Activated T-cell treated with anti-CD3 and anti-CD28 coated beads, Interleukin-2, amount 50 U/mL, for 48 hours (primary cell): ENCODE measurements at regions not wholly inside any gene's neighbourhood (a gene's known extent, or its start where the extent isn't known, plus 50 kb on each side); places are given as distances from the start of the nearest gene placed in this dataset.
A peak's percentile ranks its signal among the peaks of the same experiment; 100 is the strongest.
"Not testable (repeated sequence)": the region's sequence is repeated elsewhere in the genome, so short reads cannot be mapped to it uniquely, and the experiment has no call there.

ENCODE experiments used
- DNase-seq, 2 experiments: peaks; one replicate each; pipeline ENCODE4 v3.0.0-alpha.2; 2020

DNA sequence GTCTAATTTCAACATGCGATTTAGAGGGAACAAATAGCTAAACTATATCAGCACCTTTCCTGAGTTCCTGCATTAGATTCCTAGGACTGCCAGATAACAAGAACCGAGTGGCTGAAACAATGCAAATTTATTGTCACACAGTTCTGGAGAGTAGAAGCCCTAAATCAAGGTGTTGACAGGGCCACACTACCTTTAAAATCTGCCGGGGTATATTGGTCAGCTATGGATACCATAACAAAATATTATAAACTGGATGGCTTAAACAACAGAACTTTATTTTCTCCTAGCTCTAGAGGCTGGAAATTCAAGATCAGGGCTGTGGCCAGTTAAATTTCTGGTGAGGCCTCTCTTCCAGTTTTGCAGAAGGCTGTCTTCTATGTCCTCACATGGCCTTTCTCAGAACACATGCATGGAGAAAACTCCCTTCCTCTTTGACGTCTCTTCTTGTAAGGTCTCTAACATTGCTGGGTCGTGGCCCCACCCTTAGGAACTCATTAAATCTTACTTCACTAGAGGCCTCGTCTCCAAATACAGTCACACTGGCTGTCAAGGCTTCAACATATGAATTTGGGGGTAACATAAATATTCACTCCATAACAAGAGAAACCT lies 144.3 kb downstream of the FCRL5 start:
- DNase-seq = no peak

DNA sequence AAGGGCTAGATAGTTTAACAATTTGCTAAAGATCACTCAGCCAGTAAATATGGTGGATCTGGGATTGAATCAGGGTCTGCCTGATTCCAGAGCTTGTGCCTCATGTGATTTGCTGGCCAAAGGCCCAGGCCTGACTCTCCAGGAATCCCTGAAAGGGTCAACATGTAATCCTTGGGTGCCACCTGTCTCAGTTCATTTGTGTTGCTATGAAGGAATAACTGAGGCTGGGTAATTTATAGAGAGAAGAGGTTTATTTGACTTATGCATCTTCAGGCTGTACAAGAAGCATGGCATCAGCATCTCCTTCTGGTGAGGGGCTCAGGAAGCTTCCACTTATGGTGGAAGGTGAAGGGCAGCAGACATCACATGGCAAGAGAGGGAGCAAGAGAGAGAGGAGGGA lies 144.9 kb downstream of the FCRL5 start:
- DNase-seq = no peak

DNA sequence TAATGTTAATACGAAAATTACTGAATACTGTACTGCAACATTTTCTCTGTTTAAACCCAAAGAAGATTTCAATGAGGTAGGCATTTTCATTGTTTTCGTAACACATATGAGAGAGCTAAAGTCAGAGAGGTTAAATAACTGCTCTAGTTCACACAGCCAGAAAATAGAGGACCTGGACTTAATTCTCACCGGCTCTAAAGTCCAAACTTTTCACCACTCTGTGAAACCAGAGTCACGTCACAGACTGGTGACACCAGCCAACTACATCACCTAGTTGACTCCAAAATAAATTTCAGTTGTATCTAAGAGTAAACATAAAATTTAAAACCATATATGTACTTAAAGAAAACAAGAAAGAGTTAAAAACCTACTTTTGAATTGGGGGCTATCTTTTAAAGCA lies 146.7 kb downstream of the FCRL5 start:
- DNase-seq = no peak

DNA sequence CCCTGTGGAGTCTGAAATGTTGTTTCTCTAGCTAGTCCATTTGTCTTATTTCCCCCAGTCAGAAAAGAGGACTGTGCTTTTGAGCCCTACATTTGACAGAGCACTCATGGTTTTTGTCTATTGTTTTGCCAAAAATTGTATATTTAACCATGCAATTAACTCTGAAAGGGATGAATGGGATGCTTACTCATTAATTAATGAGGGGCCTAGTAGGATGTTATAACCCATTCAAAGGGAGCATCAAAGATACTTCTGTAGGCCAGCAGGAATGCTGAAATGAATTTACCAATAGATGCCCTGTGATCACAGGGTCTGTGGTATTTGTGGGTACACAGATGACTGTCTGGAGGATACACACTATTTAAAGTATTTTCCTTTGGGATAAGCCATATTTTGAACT lies 147.7 kb downstream of the FCRL5 start:
- DNase-seq = no peak

DNA sequence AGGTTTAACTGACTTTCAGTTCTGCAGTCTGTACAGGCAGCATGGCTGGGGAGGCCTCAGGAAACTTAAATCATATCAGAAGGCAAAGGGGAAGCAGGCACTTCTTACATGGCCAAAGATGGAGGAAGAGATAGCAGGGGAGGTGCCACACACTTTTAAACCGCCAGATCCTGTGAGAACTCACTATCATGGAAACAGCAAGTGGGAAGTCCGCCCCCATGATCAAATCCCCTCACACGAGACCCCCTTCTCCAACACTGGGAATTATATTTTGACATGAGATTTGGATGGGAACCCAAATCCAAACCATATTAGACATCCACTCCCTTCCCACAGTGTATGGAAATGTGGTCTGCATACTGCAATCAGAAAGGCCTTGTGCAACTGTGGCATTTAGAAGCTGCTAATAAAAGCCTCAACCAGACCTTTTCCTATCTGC lies 148.2 kb downstream of the FCRL5 start:
- no peak for DNase-seq

DNA sequence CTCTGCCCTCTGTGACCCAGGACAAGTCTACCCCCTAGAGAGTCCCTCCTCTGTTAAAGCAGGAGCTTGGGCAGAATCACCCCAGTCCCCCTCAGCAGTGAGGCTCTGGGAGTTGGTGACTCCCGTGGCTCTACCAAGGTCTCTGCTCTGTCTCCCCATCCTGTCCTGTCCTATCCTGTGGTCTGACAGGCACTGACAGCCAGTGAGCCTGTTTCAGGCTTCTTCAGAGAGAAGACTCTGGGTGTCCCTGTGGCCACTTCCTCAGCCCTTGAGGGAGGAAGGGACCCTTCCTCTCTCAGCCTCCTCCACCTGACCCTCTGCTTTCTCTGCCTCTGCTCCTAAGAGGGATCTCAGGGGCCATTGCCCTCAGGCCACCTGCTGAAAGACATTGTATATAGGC lies 148.7 kb downstream of the FCRL5 start:
- no peak for DNase-seq

DNA sequence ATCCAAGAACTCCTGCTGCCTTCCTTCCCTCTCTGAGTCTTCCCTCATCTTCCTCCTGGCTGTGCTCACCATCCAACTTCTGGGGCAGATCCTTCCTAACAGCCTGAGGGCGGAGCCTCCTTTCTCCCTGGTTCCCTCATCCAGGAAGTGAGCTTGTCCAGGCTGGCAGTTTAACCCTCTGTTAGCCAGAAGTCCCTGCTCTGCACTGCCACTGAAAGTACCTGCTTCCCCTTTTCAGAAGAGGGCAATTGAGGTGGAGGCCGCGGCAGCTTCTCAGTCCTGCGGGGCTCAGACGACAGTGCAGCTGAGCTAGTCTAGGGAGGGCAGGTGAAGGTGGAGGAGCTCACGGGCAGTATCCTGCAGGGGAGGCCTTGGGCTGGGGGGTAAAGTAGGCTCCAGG lies 149.1 kb downstream of the FCRL5 start:
- no peak for DNase-seq

DNA sequence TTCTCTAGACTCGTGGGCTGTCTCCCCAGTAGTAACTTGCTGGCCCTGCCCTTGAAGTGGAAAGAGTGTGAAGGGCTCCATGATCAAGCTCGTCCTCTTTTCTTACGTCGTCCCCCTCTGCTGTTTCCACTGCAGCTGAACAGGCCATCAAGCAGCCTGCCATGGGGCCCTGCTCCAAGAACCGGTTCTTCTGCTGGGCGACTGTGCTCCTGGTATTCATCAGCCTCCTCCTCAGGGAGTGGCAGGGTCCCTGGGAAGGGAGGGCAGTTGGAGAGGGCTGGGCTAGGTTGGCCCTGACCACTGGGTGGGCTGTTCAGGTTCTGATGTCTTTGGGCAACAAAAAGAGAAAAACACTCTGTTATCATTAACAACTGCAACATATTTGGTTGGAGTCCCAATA lies 151.5 kb downstream of the FCRL5 start:
- no peak for DNase-seq

DNA sequence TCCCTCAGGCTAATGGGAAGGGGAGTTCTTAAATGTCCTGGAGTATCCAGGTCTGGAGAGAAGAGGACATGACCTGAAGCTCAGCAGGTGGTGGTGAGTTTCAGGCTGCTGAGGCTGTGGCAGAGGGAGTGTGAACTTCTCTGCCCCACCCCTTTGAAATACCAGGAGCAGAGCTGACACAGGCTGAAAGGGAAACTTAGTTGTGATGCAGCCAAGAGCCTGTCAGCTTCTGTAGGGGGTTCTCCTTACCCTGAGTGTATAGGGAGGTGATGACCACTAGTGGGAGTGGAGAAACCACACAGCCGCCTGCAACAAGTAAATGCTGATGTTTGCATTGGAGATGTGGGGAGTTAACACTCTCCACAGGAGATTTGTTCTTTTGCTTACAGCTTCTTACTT lies 152.3 kb downstream of the FCRL5 start:
- DNase-seq = peak in 1 of 2 experiments; percentile 21

DNA sequence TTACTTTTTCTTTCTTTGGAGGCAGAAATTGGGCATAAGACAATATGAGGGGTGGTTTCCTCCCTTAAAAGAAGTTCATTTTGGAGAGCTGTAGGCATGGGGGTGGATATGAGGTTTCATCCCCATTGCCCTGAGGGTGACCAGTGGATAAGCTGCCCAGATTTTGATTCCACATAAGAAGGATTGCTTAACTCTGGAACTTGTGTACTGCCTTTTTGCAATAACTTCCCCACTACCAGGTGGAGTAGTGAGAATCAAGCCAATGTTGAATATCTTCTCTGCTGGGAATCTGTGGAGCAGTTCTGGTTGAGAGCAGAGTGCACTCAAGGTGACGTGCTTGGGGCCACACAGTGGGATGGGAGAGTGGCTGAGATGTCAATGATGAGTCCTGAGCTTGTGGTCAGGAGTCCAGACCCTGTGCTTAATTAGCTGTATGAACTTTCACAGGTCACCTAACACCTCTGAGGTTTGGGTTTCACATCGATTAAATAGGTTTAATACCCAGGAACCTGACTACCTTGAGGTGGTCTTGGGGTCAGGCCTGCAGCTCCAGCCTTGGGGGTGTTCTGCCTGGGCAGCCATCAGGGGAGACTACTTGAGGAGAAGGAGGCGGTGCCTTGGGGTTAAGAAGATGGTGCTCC lies 152.9 kb downstream of the FCRL5 start:
- no peak for DNase-seq

DNA sequence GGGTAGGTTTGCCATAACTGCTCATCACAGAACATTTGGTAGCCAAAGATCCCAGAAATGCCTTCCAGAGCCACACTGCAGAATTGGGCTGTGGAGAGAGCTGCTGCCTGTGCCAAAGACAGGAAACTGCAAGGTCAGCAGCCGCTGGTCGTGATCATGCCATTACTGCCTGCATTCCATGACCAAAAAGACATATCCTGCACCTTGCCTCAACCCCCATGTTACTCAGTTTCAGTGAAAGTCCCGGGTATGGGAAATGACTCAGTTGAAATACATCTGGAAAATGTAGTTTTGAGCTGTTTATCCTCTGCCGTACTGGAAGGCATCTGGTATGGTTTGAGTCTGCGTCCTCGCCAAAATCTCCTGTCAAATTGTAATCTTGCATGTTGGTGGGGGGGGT lies 161.7 kb downstream of the FCRL5 start:
- no peak for DNase-seq

DNA sequence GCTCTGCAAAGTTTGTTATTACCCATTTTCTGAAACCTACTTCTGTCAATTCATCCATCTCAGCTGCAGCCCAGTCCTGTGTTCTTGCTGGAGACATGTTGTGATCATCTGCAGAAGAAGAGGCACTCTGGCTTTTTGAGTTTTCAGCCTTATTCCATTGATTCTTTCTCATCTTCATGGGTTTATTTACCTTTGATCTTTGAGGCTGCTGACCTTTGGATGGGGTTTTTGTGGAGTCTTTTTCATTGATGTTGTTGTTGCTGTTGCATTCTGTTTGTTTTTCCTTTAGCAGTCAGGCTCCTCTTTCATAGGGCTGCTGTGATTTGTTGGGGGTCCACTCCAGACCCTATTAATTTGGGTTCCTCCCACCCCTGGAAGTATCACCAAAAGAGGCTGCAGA lies 164.3 kb downstream of the FCRL5 start:
- DNase-seq = no peak

DNA sequence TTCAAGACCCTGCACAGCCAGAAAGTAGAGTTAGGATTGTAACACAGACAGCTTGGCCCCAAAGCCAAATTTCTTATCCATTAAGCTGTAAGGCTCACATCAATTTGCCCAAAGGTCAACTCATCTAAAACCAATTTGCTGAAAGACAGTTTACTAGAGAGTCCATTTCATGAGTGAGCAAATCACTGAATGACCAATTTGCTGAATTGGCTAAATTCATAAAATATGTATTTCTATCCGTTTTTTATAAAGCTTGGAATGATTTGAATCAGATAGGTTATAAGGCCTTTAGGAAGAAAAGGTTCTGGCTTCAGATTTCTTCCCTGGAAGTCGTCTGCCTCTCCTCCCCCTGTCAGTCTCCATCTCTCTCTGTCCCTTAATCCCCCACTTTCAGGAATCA lies 168.1 kb downstream of the FCRL5 start:
- DNase-seq = no peak

DNA sequence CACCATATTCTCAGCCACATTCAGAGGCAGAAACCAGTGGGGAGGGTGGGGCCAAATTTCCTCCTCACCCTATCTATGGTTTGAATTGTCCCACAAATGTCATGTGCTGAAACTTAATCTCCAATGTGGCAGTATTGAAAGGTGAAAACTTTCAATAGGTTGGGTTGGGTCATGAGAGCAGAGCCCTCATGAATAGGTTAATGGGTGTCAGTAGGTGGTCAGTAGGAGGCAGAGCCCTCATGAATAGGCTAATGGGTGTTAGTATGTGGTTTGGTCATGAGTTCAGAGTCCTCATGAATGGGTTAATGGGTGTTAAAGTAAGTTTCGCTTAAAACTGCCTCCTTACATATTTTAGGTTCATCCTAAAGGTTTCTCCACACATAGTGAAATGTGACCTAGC lies 170.0 kb downstream of the FCRL5 start:
- no peak for DNase-seq

DNA sequence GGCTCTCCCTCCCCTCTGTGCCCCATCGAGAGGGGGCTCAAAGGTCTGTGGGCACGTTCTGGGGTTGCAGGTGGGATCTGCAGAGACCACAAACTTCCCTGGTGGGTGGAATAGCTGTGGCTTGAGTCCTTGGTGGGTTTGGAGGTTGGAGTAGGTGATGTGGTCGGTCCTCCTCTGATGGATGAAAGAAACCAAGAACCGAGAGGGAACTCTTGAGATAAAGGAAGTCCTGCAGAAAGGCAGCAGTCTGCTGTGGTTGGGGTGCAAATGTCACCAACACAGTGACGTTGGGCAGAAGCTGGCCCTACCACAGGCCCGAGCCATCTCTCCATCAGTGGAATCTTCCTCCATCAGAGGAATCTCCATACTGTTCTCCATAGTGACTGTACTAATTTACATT lies 171.8 kb downstream of the FCRL5 start:
- no peak for DNase-seq

DNA sequence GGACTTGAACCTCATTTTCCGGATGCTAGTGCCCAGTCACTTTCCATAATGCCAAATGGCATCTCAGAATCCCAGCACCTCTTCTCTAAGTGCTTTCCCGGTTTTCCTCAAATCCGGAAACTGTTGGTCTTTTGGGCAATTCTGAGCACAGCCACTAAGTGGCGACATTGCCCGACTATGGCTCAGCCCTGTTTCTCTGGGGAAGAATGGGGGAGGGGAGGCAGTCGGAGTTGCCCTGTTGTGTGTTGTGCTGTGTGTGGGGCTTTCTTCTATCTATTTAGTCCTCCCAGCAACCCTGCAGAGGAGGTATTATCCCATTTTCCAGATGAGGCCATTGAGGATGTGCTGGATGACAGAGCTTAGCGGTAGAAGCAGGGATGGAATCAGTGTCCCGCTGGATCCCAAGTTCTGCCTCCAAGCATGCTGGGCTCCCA lies 175.0 kb downstream of the FCRL5 start:
- peak; percentile 48 to 52 for DNase-seq

DNA sequence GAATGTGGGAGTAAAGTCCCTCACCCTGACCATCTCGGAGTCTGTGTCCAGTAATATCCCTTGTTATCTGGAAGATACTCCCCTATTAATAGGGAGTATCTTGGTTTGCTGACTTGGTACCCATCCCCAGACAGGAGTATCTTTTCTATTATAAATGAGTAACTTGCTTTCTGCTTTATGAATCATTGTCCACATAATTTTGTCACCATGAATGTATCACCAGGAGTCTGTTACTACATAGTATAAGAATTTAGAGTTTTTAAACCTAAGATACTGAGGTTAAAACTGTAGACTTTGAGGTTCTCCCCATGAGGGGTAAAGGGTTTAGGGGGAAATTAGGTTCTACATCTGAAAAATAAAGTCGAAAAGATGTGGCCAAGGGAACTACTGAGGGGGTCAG lies 175.6 kb downstream of the FCRL5 start:
- DNase-seq = no peak

DNA sequence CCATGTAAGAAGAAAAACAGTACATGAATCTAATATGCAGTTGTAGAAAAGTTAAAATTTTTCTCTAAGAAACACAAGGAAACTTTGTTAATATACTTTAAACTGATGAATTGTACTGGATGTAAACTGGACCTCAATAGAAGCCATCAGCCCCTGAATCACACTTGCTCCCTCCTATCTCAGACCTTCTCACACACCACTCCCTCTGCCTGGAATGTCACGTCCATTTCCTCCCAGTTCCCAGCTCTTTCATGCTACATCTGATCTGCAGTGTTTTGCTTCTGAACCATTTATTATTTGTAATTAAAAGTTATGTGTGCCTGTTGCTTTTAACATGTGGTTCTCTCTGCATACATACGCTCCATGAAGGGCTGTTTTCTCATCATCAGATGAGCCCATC lies 180.0 kb downstream of the FCRL5 start:
- DNase-seq = not testable (repeated sequence)

DNA sequence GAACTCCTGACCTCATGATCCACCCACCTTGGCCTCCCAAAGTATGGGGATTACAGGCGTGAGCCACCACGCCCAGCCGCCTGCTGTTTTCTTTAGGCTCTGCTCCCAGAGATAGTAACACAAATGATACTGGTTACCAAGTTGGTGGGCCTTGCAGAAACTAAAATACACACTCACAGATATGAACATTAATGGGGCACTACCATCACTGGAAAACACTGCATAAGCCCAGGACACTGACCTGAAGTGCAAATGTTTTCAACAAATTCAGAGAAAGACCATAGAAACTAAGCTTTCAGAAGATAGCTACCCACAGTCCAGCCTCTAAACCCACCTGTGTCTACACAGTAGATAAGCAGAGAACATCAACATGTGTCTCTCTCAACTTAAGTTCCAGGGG lies 180.5 kb downstream of the FCRL5 start:
- DNase-seq = no peak

DNA sequence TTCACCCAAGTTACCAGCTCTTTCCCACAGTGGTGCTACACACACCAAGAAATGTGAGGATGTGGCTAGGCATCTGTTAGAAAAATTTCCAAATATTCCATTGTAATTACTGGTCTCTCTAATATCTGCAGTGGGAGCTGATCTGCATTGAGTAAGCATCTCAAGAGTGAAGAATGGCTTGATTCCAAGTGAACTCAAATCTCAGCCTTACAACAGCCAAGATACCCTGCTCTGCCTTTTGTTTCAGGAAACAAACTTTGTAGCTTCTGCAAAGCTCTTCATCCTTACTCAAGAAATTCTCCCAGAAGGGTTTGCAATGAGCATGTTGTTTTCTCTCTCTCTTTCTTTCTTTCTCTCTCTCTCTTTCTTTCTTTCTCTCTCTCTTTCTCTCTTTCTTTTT lies 181.1 kb downstream of the FCRL5 start:
- DNase-seq = no peak

DNA sequence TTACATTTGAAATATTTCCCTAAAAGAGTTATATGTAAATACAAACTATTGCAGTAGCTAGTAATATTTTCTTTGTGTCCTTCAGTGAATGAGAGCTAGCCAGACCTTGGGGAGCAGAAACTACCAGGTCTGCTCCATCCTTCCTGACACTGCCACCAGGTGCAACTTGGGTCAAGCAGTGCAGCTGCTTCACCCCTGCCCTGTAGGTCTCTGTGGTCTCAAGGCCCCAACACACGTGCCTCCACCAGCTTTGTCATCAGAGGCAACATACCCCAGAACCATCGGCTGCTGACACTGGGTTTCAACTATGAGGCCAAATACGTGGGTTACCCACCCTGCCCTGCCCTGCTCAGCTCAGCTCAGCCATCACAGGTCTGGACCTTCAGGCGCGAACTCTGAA lies 181.6 kb downstream of the FCRL5 start:
- DNase-seq = no peak

DNA sequence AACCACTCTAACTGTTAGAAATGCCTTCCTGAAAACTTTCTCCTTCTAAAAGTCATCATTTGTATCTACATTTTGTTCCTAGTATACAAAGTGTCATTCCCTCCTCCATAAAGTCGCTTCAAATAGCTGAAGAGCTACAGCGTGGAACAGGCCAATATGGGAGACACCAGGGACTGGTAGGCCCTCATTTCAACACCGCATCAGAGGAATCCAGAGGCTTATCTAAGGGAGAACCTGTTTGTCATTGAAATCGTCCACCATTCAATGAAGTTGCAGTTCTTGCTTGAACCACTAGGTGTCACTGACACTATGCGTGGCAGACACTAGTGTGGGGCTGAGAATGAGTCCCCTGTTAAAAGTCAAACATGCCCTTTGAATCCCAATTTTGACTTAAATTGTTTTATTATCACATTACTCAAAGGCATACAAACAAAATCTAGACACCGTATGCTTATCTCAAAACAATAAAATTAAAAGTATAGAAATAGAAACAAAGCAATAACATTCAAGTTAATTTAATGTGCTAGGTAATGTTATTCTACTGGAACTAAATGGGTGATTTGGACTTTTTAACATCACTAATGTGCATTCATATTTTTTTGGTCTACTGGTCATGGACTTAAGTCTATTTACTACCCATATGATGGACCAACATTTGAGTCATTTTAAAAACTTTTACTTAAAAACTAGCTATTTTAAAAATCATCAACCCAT lies 182.3 kb downstream of the FCRL5 start:
- peak; percentile 38 to 40 for DNase-seq

DNA sequence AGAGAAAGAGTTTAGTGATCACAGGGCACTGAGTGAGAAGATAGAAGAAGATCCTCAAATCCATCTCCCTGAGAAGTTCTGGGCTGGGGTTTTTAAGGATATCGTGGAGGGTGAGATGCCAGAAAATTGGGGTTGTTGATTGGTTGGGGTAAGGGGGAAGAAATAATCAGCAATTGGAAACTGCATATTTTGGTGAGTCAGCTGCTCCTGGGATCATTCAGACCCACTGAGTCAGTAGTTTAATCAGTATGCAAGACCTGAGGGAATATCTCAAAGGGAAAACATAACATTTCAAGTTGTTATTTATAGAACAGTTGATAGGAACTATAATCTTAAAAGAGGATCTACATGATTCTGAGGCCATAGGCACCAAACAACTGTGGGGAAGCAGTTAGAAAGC lies 183.4 kb downstream of the FCRL5 start:
- not testable (repeated sequence) for DNase-seq

DNA sequence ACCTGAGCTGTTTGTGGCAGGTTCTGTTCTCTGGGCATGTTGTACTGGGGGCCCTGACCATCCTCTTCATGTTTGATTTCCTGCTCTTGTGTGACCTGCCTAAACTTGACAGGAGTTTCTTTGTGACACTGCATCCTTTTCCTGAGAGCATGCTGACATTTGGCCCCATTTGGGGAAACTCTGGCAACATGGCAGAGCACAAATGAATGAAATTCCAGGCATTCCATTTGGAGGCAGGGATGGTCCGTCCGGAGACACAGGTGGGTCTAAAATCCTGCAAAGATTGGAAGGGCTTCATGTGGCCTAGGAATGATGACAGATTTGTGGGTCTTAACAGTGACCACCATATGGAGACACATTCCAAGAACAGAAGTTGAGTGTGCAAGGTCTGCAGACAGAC lies 184.0 kb downstream of the FCRL5 start:
- DNase-seq = no peak

DNA sequence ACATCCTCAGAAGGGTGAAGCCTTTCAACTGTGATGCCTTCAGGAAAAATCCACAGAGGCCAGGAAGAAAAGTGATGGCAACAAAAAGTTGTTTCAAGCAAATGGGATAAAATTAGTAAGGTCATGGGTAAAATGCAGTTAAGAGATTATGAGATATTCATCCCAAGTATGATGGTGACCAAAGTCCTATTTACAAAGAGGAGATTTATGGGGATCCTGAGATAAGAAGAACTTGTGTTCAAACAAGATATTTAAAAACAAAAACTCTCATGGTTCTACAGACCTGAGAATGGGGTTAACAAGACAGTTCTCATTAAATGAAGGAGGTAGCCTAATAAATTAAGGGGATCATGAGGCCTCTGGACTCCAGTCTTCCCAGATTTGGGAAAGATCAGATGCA lies 184.4 kb downstream of the FCRL5 start:
- DNase-seq = no peak
